D721Med (cell line): ENCODE measurements at regions not wholly inside any gene's neighbourhood (a gene's known extent, or its start where the extent isn't known, plus 50 kb on each side); places are given as distances from the start of the nearest gene placed in this dataset.
"Not testable (repeated sequence)": the region's sequence is repeated elsewhere in the genome, so short reads cannot be mapped to it uniquely, and the experiment has no call there.

Experiments
- DNase-seq: peaks from one replicate; pipeline ENCODE4 v3.0.0; 2011; ENCODE audit warnings: low spot score; ENCODE audit not compliant: insufficient read length
- FAIRE-seq: peaks from 2 replicates; lab custom pipeline; 2011; peaks lifted over from hg19 to GRCh38; lab: Jason Lieb, UNC
- CTCF ChIP-seq: IDR thresholded peaks from 2 replicates; pipeline ENCODE4 v1.5.1; 2012; ENCODE audit warnings: mild to moderate bottlenecking, control low read depth; ENCODE audit not compliant: insufficient read depth; ENCODE audit errors: missing control alignments

- no peak for DNase-seq
- no peak for FAIRE-seq
- TF ChIP-seq CTCF, result no peak
Measured at GRCh38 chr4:38298868-38299713, 338.9 kb downstream of the PTTG2 start.

- DNase-seq (no peak), FAIRE-seq (no peak)
- TF ChIP-seq CTCF, result no peak
Measured at GRCh38 chr4:38302910-38303309, 342.7 kb downstream of the PTTG2 start.

GRCh38 chr4:38304460-38304859 is 344.3 kb downstream of the PTTG2 start:
- FAIRE-seq, DNase-seq: not testable (repeated sequence)

DNA sequence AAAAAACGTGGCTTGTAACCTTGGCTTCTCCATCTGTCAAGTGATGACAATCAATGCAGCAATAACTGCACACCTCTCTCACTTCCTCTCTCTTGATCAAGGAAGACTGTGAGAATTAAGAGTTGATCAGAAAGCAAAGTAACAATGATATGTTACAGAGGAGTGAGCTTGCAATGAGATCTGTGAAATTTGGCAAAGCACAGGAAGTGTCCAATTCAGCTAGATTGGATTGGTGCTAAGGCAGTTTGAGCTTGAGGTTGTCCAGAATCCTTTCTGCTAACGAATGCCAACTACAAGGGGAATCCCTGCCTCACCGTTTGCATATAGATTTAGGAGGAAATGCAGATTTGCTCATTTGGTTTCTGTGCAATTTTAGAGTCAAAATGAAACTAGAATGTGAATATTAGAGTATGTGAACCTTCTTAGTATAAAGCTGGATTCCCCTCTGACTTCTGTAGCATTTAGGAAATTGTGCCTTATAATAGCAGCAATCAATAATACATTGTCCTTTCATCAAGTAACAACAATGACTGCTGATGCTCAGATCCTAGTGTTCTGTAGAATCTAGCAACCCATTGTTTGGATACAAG is 346.4 kb downstream of the PTTG2 start:
- no peak for FAIRE-seq

DNA sequence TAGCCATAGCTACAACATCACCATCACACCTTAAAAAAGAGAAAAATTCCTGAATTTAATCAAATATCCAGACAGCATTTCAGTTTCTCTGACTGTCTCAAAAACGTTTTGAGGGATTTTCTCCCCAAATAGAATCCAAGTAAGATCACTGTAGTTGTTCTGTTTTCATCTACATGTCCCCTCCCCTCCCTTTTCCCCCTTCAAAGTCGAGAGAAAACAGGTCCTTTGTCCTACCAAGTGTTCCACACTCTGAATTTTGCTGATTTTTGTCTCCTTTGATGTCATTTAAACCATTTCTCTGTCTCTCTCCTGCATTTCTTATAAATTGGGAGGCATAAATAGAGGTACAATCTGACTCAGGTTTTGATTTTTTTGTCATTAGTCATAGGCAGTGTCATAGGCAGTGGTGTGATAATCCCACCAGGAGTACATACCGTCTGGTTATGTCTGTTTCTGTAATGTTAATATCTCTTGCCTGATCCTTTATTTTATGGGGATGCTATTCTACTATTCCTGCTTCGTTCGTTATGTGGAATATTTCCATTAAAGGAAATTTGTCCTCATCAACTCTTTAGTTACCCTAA is 348.6 kb downstream of the PTTG2 start:
- no peak for TF ChIP-seq CTCF
- no peak for DNase-seq
- no peak for FAIRE-seq

More for the DNA sequence above, 346.4 kb downstream of the PTTG2 start:
- TF ChIP-seq CTCF, result no peak
- no peak for DNase-seq

DNA sequence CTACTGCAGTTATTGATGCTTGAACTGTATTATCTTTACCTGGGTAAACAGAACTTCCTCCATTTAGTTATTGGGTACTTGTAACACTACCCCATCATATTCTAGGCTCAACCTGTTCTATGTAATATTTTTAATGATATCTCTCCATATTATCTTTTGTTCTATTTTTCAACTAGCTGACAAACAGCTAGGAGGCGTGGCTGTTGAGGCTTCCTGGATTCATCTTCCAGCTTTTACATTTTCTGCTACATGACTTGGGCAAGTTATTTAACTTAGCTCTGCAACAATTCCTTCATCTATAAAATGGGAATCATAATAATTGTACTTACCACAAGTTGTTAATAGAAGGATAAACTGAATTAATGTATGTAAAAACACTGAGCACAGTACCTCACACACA is 349.3 kb downstream of the PTTG2 start:
- no peak for TF ChIP-seq CTCF
- FAIRE-seq, result no peak
- no peak for DNase-seq

- no peak for TF ChIP-seq CTCF
- no peak for DNase-seq
- FAIRE-seq, result no peak
Measured at GRCh38 chr4:38310446-38311043, 350.3 kb downstream of the PTTG2 start.
